Endothelial cell of umbilical vein (primary cell): ENCODE measurements at regions not wholly inside any gene's neighbourhood (a gene's known extent, or its start where the extent isn't known, plus 50 kb on each side); places are given as distances from the start of the nearest gene placed in this dataset.

Source experiments
- CTCF ChIP-seq, 2 donors: IDR thresholded peaks; 1 replicate in 1 of 2; 2 replicates in 1 of 2; pipeline ENCODE4 v1.5.1; 2011; ENCODE audit warnings: low read length in 2 of 2, mild to moderate bottlenecking in 2 of 2, moderate library complexity in 2 of 2, control low read depth in 1 of 2, inconsistent platforms in 1 of 2, low read depth in 1 of 2; ENCODE audit not compliant: insufficient read depth in 1 of 2; ENCODE audit errors: extremely low read depth in 1 of 2
- EZH2 ChIP-seq: IDR thresholded peaks from 2 replicates; pipeline ENCODE4 v1.6.1; 2012; ENCODE audit warnings: borderline replicate concordance, low read depth, mild to moderate bottlenecking, moderate library complexity, low read length, inconsistent platforms; ENCODE audit not compliant: severe bottlenecking
- FOS ChIP-seq: IDR thresholded peaks from 2 replicates; pipeline ENCODE4 v1.6.1; 2011; ENCODE audit warnings: mild to moderate bottlenecking, low read length, moderate library complexity, borderline replicate concordance; ENCODE audit not compliant: insufficient read depth
- GATA2 ChIP-seq: IDR thresholded peaks from 2 replicates; pipeline ENCODE4 v1.7.0; 2011; ENCODE audit warnings: low read depth, mild to moderate bottlenecking, moderate library complexity, mixed read lengths, low read length; ENCODE audit not compliant: insufficient read length, insufficient read depth
- JUN ChIP-seq: IDR thresholded peaks from 2 replicates; pipeline ENCODE4 v1.6.1; 2011; ENCODE audit warnings: borderline replicate concordance, low read depth; ENCODE audit not compliant: insufficient read length, insufficient read depth
- MAX ChIP-seq: IDR thresholded peaks from 2 replicates; pipeline ENCODE4 v1.6.1; 2011; ENCODE audit not compliant: insufficient read depth, insufficient read length
- MYC ChIP-seq: IDR thresholded peaks from one replicate; pipeline ENCODE4 v1.6.1; 2011; ENCODE audit warnings: mild to moderate bottlenecking, low read depth, low read length
- POLR2A ChIP-seq: IDR thresholded peaks from 2 replicates; pipeline ENCODE4 v1.6.1; 2012; ENCODE audit warnings: low read depth, mild to moderate bottlenecking, control low read depth, low read length
- POLR2AphosphoS5 ChIP-seq: IDR thresholded peaks from 2 replicates; pipeline ENCODE4 v1.6.1; 2012; ENCODE audit warnings: low read depth, mild to moderate bottlenecking, control low read depth, low read length, moderate library complexity; ENCODE audit not compliant: insufficient read depth

- TF ChIP-seq CTCF (IDR thresholded peaks at IDR 0.05; ENCODE audit: extremely low read depth in 1 of 2, insufficient read depth in 1 of 2, low read depth in 1 of 2, low read length in 2 of 2) (no peak), EZH2 (no peak), POLR2AphosphoS5 (no peak), POLR2A (no peak), MYC (no peak), JUN (no peak), GATA2 (no peak), MAX (no peak), FOS (no peak)
Observed at GRCh38 chr10:32144817-32145688, 88.8 kb upstream of the KIF5B start.
